Mammary epithelial cell (primary cell): ENCODE measurements at regions not wholly inside any gene's neighbourhood (a gene's known extent, or its start where the extent isn't known, plus 50 kb on each side); places are given as distances from the start of the nearest gene placed in this dataset.

ENCODE experiments used
- EZH2 ChIP-seq: IDR thresholded peaks from 2 replicates; pipeline ENCODE4 v1.6.1; 2012; ENCODE audit warnings: low read length, inconsistent platforms, borderline replicate concordance
- TF ChIP-seq, protein P1 (sequence below), 2 donors: IDR thresholded peaks in 1 of 2; conservative IDR thresholded peaks in 1 of 2; 2 replicates each; pipeline ENCODE4 v1.5.1; 2011 to 2012; ENCODE audit warnings: inconsistent platforms in 2 of 2, low read length in 2 of 2, mild to moderate bottlenecking in 2 of 2, control low read depth in 1 of 2, low read depth in 1 of 2; ENCODE audit not compliant: insufficient read depth in 1 of 2; ENCODE audit errors: extremely low read depth in 1 of 2

DNA sequence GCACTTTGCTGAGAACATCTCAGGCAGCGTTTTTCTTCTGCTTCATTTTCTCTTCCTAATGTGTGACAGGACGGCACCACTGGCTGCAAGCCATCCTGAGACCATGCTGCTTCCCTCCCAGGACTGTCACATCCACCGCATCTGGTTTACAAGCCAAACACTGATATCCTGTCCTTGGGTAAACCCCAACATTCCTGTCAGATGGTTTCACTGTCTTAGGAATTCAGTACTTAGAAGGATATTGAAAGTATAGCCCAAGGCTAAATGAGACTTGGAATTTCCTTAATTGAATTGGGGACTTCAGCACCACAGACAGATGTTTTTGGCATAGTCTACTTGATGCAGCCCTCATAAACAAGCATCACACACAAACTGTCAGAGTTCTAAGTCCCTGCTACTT, 74.2 kb upstream of the PLXNA4 start:
- TF ChIP-seq, protein P1, sequence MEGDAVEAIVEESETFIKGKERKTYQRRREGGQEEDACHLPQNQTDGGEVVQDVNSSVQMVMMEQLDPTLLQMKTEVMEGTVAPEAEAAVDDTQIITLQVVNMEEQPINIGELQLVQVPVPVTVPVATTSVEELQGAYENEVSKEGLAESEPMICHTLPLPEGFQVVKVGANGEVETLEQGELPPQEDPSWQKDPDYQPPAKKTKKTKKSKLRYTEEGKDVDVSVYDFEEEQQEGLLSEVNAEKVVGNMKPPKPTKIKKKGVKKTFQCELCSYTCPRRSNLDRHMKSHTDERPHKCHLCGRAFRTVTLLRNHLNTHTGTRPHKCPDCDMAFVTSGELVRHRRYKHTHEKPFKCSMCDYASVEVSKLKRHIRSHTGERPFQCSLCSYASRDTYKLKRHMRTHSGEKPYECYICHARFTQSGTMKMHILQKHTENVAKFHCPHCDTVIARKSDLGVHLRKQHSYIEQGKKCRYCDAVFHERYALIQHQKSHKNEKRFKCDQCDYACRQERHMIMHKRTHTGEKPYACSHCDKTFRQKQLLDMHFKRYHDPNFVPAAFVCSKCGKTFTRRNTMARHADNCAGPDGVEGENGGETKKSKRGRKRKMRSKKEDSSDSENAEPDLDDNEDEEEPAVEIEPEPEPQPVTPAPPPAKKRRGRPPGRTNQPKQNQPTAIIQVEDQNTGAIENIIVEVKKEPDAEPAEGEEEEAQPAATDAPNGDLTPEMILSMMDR (conservative IDR thresholded peaks at IDR 0.05 in 1 of 2, IDR thresholded peaks at IDR 0.05 in 1 of 2; ENCODE audit: extremely low read depth in 1 of 2, insufficient read depth in 1 of 2, low read depth in 1 of 2, low read length in 2 of 2): no peak
- TF ChIP-seq EZH2: no peak
